HL-60 (cell line): ENCODE measurements at regions not wholly inside any gene's neighbourhood (a gene's known extent, or its start where the extent isn't known, plus 50 kb on each side); places are given as distances from the start of the nearest gene placed in this dataset.

Experiments
- DNase-seq, 2 experiments: peaks; one replicate each; pipeline ENCODE4 v3.0.0-alpha.2; 2010 to 2020; ENCODE audit warnings: low read depth in 1 of 2, low spot score in 1 of 2
- H3K27ac ChIP-seq: fragments of 250-450 bp; sonication (Bioruptor Pico); replicated peaks from 2 replicates; pipeline ENCODE4 v1.5.1; 2020; ENCODE audit warnings: mild to moderate bottlenecking, moderate library complexity
- H3K27me3 ChIP-seq: fragments of 250-450 bp; sonication (Bioruptor Pico); 2 replicates; pipeline ENCODE4 v1.5.1; 2021; ENCODE audit warnings: mild to moderate bottlenecking, moderate library complexity; ENCODE audit not compliant: insufficient read depth, poor library complexity, severe bottlenecking
- H3K4me3 ChIP-seq: replicated peaks from 2 replicates; pipeline ENCODE4 v1.5.1; 2011; ENCODE audit warnings: mild to moderate bottlenecking, control low read depth, low read length; ENCODE audit not compliant: insufficient read depth
- GABPA ChIP-seq: IDR thresholded peaks from 2 replicates; pipeline ENCODE4 v1.6.1; 2012; ENCODE audit warnings: low read depth
- POLR2AphosphoS5 ChIP-seq: IDR thresholded peaks from 2 replicates; pipeline ENCODE4 v1.6.1; 2012; ENCODE audit warnings: low read depth
- SPI1 ChIP-seq: IDR thresholded peaks from 2 replicates; pipeline ENCODE4 v1.6.1; 2012; ENCODE audit warnings: low read depth, mild to moderate bottlenecking, borderline replicate concordance
- TF ChIP-seq, protein P1 (sequence below): IDR thresholded peaks from 2 replicates; pipeline ENCODE4 v1.6.1; 2012; ENCODE audit warnings: low read depth; ENCODE audit not compliant: insufficient replicate concordance
- TF ChIP-seq, protein P2 (sequence below): IDR thresholded peaks from one replicate; pipeline ENCODE4 v1.5.1; 2011; ENCODE audit warnings: low read length, control low read depth, inconsistent platforms; ENCODE audit not compliant: insufficient read depth

DNA sequence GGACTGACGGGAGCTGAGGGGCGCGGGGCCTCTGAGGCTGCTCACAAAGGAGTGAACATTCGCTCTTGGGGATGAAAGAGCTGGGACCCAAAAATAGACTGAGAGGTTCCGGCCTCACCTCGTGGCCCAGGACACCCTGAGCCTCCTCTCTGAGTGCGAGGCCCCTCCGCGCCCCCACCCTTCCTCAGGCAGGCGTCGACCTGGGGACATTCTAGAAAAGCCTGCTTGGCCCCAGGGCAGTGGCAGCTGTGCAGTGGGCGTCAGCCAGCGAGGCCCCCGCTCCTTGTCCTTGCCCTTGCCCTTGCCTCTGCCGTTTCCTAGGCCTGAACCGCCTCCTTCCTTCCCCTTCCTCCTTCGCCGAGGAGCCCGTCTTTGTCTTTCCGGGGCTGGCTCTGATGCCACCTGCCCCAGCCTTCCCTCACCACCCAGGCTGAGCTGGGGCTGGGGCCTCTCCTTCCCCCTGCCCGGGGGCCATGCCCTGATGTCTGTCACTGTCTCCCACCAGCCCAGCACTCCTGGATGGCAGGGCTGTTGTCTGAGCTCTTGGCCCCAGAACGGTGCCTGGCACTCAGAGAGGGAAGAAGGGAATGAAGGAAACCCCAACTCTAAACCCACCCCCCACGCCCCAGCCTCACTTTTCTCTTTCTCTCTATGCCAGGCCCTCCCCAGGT lies 208.2 kb upstream of the RTL1 start:
- H3K27me3 ChIP-seq, result no peaks in the 10 kb centered on the region
- H3K4me3 ChIP-seq, result no peak overlapping the region
- H3K27ac ChIP-seq, result no peak overlapping the region
- TF ChIP-seq POLR2AphosphoS5 (no peak), SPI1 (no peak), GABPA (no peak)
- TF ChIP-seq, protein P1, sequence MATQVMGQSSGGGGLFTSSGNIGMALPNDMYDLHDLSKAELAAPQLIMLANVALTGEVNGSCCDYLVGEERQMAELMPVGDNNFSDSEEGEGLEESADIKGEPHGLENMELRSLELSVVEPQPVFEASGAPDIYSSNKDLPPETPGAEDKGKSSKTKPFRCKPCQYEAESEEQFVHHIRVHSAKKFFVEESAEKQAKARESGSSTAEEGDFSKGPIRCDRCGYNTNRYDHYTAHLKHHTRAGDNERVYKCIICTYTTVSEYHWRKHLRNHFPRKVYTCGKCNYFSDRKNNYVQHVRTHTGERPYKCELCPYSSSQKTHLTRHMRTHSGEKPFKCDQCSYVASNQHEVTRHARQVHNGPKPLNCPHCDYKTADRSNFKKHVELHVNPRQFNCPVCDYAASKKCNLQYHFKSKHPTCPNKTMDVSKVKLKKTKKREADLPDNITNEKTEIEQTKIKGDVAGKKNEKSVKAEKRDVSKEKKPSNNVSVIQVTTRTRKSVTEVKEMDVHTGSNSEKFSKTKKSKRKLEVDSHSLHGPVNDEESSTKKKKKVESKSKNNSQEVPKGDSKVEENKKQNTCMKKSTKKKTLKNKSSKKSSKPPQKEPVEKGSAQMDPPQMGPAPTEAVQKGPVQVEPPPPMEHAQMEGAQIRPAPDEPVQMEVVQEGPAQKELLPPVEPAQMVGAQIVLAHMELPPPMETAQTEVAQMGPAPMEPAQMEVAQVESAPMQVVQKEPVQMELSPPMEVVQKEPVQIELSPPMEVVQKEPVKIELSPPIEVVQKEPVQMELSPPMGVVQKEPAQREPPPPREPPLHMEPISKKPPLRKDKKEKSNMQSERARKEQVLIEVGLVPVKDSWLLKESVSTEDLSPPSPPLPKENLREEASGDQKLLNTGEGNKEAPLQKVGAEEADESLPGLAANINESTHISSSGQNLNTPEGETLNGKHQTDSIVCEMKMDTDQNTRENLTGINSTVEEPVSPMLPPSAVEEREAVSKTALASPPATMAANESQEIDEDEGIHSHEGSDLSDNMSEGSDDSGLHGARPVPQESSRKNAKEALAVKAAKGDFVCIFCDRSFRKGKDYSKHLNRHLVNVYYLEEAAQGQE, result no peak
- TF ChIP-seq, protein P2, sequence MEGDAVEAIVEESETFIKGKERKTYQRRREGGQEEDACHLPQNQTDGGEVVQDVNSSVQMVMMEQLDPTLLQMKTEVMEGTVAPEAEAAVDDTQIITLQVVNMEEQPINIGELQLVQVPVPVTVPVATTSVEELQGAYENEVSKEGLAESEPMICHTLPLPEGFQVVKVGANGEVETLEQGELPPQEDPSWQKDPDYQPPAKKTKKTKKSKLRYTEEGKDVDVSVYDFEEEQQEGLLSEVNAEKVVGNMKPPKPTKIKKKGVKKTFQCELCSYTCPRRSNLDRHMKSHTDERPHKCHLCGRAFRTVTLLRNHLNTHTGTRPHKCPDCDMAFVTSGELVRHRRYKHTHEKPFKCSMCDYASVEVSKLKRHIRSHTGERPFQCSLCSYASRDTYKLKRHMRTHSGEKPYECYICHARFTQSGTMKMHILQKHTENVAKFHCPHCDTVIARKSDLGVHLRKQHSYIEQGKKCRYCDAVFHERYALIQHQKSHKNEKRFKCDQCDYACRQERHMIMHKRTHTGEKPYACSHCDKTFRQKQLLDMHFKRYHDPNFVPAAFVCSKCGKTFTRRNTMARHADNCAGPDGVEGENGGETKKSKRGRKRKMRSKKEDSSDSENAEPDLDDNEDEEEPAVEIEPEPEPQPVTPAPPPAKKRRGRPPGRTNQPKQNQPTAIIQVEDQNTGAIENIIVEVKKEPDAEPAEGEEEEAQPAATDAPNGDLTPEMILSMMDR, result no peak
- DNase-seq, result no peak

DNA sequence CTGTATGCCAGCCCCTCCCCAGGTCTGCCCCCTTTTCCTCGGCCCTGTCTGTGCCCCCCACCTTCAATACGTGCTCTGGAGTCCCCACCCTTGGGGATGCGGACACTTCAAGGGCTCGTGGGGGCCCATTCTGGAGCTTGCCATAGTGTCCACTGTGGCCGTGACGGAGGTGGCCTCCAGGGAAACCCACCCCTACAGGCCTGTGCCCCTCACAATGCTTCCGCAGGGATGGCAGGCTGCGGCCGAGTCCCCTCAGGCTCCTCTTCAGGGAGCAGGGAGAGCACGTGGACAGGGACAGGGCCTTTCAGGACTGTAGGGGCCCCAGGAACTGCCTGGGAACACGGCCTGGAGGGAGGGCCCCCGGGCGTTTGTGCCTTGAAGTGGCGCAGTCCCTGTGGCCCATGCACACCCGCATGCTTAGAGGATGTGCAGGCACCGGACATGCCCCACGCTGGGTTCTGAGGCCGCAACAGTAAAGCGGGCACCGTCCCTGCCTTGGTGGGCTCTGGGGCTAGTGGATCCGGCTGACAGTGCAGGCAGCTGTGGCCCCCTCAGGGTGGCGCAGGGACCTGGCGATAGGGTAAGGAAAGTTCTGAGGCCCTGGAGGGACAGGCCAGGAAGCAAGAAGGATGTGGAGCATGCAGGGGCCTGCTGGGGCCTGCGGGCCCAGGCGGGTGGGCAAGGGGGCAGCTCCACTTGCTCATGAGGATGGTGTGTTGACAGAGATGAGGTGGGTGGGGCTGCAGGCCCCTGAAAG lies 209.0 kb upstream of the RTL1 start:
- DNase-seq, result no peak
- Histone ChIP-seq H3K27me3 (no peaks in the 10 kb centered on the region), H3K4me3 (no peak overlapping the region), H3K27ac (no peak overlapping the region)
- TF ChIP-seq, protein P2, result no peak
- TF ChIP-seq, protein P1, result no peak
- TF ChIP-seq GABPA (no peak), SPI1 (no peak), POLR2AphosphoS5 (no peak)

DNA sequence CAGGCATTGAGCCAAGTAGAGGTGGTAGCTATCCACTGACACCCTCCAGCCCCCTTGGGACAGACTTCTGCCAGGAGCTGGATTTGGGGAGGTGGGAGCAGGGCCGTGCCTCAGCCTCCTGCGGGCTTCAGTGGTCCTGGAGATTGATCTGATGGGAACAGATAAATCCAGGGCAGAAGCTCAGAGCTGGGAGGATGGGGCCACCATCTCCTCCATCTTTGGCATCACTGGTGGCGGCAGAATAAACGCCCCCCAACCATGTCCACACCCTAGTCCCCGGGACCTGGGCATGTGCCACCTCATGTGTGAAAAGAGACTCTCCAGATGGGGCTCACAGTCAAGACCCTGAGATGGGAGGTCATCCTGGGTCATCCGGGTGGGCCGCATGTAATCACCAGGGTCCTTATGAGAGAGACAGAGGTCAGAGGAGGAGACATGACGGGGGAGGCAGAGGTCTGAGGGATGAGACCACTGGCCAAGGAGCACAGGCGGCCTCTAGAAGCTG lies 209.6 kb upstream of the RTL1 start:
- TF ChIP-seq GABPA, result no peak
- TF ChIP-seq, protein P2, result no peak
- TF ChIP-seq, protein P1, result no peak
- no peak for TF ChIP-seq SPI1
- TF ChIP-seq POLR2AphosphoS5, result no peak
- H3K27ac ChIP-seq, result no peak overlapping the region
- no peaks in the 10 kb centered on the region for H3K27me3 ChIP-seq
- no peak overlapping the region for H3K4me3 ChIP-seq
- no peak for DNase-seq
